Fibroblast of the conjunctiva (primary cell): ENCODE measurements at regions not wholly inside any gene's neighbourhood (a gene's known extent, or its start where the extent isn't known, plus 50 kb on each side); places are given as distances from the start of the nearest gene placed in this dataset.
"Not testable (repeated sequence)": the region's sequence is repeated elsewhere in the genome, so short reads cannot be mapped to it uniquely, and the experiment has no call there.

Experiments used
- DNase-seq: peaks from one replicate; pipeline ENCODE4 v3.0.0-alpha.2; 2010; ENCODE audit warnings: low read depth

GRCh38 chr9:90058182-90058763 lies 453.5 kb downstream of the GADD45G start:
- DNase-seq = no peak

DNA sequence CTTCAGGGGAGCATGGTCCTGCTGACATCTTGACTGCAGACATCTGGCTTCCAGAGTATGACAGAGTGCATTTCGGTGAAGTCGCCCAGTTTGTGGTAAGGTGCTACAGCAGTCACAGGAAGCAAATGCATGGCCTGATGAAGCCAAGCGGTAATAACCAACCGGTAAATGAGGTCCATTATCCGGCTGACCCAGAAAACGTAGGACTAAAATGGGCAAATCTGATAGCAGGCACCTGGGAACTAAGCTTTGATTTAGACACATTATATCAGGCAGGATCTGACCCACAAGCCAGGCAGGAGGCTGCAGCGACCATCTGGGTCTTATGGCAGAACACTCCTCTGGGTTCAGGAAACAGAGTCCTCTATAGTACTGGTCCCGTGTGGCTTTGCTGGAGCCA lies 454.6 kb downstream of the GADD45G start:
- DNase-seq = no peak

- DNase-seq = no peak
These were observed 455.4 kb downstream of the GADD45G start for GRCh38 chr9:90060256-90060655.

DNA sequence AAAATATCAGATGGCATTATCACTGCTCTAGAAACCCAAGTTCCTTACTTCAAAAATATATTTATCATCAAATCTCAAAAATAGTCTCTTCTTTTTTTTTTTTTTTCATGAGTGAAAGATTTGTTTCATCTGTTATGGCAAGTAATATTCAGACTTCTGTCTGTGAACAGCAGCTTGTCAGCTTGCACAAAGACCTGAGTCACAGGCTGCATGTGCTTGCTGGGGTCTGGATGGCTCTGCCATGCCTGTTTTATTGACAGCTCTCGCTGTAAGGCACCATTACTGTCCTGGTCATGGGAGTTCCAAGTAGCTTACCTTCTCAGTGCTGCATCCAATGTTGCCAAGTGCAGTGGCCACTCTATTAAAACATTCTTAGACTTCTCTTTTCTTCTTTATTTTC lies 456.4 kb downstream of the GADD45G start:
- DNase-seq = no peak

GRCh38 chr9:90062982-90063381 lies 458.2 kb downstream of the GADD45G start:
- DNase-seq = no peak

- no peak for DNase-seq
These were observed 459.4 kb downstream of the GADD45G start for GRCh38 chr9:90064248-90064647.

GRCh38 chr9:90064971-90065370 lies 460.2 kb downstream of the GADD45G start:
- DNase-seq = no peak

DNA sequence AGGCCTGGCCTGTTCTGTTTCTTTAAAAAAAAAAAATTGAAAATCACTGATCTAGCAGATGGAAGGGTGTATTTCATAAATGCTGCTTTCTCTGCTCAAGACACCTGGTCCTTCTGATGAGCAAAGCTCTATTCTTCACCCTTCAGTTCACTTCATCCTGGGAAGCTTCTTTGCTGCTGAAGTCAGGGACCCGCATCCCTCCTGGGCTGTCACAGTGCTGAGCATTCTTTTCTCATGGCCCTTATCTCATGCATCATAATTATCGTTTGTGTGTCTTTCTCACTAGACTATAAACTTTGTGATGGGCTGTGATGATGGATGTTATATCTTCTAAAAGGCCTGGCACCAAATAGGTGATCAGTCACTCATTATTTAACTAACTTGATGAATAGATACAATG lies 461.0 kb downstream of the GADD45G start:
- DNase-seq = no peak

GRCh38 chr9:90069085-90069484 lies 464.3 kb downstream of the GADD45G start:
- no peak for DNase-seq

GRCh38 chr9:90070056-90070455 lies 465.2 kb downstream of the GADD45G start:
- no peak for DNase-seq

DNA sequence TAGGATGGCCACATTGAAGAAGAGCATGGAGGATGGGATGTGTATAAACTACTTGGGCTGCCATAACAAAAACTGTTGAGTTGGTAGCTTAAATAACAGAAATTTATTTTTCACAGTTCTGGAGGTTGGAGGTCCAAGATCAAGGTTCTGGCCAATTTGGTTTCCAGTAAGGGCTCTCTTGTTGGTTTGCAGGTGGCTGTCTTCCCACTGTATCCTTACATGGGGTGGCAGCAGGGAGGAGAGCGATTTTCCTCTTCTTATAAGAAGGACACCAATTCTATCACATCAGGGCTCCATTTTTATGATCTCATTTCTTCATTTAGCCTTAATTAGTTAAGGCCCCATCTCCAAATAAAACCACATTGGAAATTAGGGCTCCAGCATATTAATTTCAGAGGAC lies 465.7 kb downstream of the GADD45G start:
- no peak for DNase-seq

DNA sequence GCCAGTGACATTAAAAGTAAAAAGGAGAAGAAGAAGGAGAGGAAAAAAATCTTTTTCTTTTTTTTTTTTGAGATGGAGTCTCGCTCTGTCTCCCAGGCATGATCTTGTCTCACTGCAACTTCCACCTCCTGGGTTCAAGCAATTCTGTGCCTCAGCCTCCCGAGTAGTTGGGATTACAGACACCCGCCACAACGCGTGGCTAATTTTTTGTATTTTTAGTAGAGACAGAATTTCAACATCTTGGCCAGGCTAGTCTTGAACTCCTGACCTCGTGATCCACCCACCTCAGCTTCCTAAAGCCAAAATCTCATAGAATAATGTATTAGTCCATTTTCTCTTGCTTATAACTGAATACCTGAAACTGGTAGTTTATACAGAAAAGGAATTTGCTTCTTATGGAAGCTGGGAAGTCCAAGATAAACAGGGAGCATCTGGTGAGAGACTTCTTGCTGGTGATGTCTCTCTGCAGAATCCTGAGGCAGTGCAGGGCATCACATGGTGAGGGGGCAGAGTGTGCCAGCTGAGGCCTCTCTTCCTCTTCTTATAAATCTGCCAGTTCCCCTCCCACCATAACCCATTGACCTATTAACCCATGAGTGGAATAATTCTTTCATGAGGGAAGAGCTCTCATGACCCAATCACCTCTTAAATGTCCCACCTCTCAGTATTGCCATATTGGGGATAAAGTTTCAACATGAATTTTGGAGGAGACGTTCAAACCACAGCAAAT lies 466.3 kb downstream of the GADD45G start:
- DNase-seq = no peak

DNA sequence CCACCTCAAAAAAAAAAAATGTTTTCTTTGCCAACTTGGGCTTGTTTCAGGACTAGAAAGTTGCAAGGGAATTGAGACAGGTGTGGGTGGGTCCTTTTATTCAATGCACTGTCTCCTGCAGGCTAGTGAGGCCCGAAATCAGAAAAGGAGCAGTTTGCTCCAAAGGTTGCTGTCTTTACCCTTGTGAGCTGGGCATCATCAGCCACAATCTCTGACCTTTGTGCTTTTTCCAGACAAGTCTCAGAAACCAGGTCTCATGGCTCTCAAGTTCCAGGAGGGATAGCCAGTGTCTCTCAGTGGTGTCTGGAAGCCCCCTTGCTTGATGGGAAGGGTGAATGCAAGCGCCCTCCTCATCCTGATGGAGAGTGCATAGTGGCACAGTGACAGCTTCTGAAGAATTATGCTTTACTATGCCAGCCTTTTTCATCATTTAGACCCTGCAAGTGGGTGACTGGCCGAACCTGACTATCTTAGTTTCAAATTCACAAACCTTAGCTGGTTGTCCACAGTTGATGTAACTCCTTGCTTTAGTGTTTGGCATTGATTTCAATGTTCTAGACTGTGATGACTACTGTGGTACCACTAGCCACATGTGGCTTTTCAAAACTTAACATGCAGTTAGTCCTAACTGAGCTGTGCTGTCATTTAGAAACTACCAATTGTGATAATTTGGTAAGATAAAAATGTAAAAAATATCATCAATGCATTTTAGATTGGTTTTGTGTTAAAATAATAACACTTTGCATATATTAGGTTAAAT lies 468.6 kb downstream of the GADD45G start:
- no peak for DNase-seq

DNA sequence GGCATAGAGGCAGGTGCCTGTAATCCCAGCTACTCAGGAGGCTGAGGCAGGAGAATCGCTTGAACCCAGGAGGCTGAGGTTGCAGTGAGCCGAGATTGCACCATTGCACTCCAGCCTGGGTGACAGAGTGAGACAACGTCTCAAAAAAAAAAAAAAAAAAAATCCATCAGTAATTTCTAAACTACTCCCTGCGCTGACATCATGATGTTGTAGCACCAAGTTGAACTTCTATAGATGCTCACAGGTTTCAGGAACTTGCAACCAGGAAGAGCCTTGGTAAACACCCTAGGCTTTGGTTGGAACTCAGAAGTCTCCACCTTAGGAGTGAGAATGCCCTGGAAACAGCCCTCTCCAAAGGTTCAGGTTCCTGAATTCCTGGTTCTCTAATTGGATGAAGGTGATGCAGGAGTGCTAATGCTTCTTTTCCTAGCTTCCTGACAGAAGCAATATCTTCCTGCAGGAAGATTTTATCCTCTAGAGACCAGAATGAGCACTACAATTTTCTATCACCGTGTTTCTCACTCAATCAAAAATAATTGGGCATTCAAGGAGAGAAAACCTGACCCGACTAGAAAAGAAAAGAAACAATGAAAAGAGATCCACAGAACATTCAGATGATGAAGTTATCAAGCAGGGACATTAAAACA lies 469.6 kb downstream of the GADD45G start:
- DNase-seq = no peak

DNA sequence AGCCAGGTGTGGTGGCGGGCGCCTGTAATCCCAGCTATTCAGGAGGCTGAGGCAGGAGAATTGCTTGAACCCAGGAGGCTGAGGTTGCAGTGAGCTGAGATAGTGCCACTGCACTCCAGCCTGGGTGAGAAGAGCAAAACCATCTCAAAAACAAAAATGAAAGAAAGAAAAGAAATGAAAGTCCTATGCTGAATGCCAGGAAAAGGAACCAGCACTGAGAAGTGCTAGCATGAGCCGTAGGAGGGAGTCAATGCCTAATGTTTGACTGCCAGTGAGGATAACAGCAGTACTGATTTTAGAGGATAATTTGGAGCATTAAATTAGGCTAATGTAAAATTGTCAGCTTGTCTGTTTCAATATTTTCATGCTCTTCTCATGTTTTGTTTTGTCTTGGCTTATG lies 472.8 kb downstream of the GADD45G start:
- DNase-seq = not testable (repeated sequence)

DNA sequence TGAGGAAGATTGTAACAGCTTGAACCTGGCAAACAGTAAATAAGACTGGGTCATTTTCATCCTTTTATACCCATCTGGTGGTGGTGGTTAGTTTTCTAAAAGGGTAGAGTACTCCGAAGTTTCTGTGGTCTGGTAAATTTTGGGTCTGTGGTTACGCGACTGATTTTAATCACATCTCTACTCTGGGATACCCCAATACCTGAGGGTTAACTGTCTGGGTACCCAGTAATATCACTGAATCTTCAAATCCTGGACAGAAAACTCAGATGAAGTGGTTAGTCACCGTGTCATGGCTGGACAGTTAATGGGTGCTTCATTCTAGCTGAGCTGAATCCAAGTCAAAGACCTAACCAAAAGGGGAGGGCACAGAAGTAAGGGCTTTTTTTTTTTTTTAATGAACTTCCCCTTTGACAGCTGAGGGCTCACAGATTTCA lies 474.2 kb downstream of the GADD45G start:
- DNase-seq = no peak

DNA sequence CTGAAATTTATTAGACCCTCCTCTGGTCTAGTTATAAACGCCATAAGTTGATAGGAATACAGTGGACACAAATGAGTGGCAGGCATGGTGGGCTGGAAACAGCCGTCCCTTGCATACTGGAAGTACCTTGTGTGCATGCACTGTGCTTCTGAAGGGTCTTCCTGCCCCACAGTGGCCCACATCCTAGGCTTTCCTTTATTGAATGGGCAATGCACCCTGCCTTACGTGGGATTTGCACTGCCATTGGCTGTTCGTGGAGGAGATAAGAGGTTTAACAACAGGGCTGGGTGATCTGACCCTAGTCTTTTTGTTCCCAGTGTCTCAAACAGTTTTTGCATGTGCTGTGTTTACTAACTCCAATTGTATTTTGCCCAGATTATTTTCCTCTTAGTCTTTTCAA lies 480.8 kb downstream of the GADD45G start:
- no peak for DNase-seq

GRCh38 chr9:90086101-90086511 lies 481.3 kb downstream of the GADD45G start:
- no peak for DNase-seq

- DNase-seq = no peak
These were observed 483.6 kb downstream of the GADD45G start for GRCh38 chr9:90088434-90088833.

- no peak for DNase-seq
These were observed 484.0 kb downstream of the GADD45G start for GRCh38 chr9:90088856-90089255.

DNA sequence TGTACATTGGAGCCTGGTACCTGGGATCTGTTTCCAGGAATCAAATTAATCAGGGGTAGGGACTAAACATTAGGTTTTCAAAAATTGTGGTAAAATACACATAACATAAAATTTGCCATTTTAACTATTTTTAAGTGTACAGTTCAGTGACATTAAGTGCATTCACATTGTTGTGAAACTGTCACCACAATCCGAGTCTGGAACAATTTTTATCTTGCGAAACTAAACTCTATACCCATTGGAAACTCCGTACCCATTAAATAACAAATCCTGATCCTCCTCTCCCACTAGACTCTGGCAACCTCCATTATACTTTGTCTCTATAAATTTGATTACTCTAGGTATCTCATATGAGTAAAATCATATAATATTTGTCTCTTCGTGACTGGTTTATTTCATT lies 486.2 kb downstream of the GADD45G start:
- DNase-seq = no peak

DNA sequence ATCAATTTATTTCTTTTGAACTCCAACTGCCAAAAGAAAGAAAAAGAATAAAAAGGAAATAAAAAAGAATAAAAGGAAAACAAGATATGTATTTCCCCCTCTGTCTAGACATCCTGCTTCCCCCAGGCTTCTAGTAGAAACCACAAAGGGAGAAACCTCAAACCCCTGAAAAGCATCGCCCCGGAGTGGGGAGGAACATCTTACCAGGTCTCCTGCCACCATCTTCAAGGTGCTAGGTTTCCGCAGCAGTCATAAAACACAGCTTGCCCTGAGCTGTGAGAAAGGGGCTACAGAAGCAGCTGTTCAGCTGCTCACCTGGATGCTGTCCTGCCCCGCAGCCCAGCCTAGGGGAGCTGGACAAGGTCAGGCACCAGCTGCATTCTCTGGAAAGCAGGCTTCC lies 487.7 kb downstream of the GADD45G start:
- no peak for DNase-seq

GRCh38 chr9:90095682-90096081 lies 490.9 kb downstream of the GADD45G start:
- DNase-seq = no peak
